K562 (cell line): ENCODE measurements at regions not wholly inside any gene's neighbourhood (a gene's known extent, or its start where the extent isn't known, plus 50 kb on each side); places are given as distances from the start of the nearest gene placed in this dataset.

Source experiments
- ASH1L ChIP-seq: fragments of 450-650 bp; IDR thresholded peaks from 2 replicates; pipeline ENCODE4 v1.6.1; 2018; ENCODE audit warnings: borderline replicate concordance, mild to moderate bottlenecking, low read depth; ENCODE audit not compliant: partially characterized antibody
- C11orf30 ChIP-seq: fragments of 450-650 bp; IDR thresholded peaks from 2 replicates; pipeline ENCODE4 v1.6.1; 2016; ENCODE audit warnings: low read depth, mild to moderate bottlenecking
- CHD1 ChIP-seq: fragments of 200-600 bp; sonication (generic); IDR thresholded peaks from one replicate; pipeline ENCODE4 v1.6.1; 2012; ENCODE audit warnings: mild to moderate bottlenecking, moderate library complexity, low read length, inconsistent platforms
- CREB1 ChIP-seq, 2 experiments: sonication (generic) in 1 of 2; formaldehyde crosslinking in 1 of 2; IDR thresholded peaks; 2 replicates each; pipeline versions ENCODE4 v1.6.1 to v1.8.0; 2012 to 2022; ENCODE audit warnings: inconsistent platforms in 1 of 2, mild to moderate bottlenecking in 1 of 2, missing genetic modification reagents in 1 of 2, moderate library complexity in 1 of 2
- FOXP4 ChIP-seq: sonication (generic); formaldehyde crosslinking; IDR thresholded peaks from 2 replicates; pipeline ENCODE4 v1.8.0; 2022; ENCODE audit warnings: mild to moderate bottlenecking, missing genetic modification reagents, borderline replicate concordance
- HCFC1 ChIP-seq: IDR thresholded peaks from 2 replicates; pipeline ENCODE4 v1.6.1; 2012; ENCODE audit warnings: low read depth, low read length, improper control_type of control experiment
- L3MBTL2 ChIP-seq: fragments of 450-650 bp; IDR thresholded peaks from 2 replicates; pipeline ENCODE4 v1.6.1; 2016; ENCODE audit warnings: mild to moderate bottlenecking, moderate library complexity
- MGA ChIP-seq: fragments of 450-650 bp; IDR thresholded peaks from 2 replicates; pipeline ENCODE4 v1.6.1; 2016; ENCODE audit warnings: mild to moderate bottlenecking, moderate library complexity
- PML ChIP-seq: IDR thresholded peaks from 2 replicates; pipeline ENCODE4 v1.6.1; 2012; ENCODE audit warnings: low read length, inconsistent platforms
- POU5F1 ChIP-seq: fragments of 150-350 bp; IDR thresholded peaks from 2 replicates; pipeline ENCODE4 v1.6.1; 2014; ENCODE audit warnings: borderline replicate concordance, low read length, low read depth, mild to moderate bottlenecking; ENCODE audit not compliant: partially characterized antibody
- TAF7 ChIP-seq: fragments of 450-650 bp; IDR thresholded peaks from 2 replicates; pipeline ENCODE4 v1.6.1; 2016; ENCODE audit warnings: missing genetic modification characterization, missing compliant biosample characterization
- TBP ChIP-seq: optimal IDR thresholded peaks from 2 replicates; pipeline ENCODE3; 2011; ENCODE audit warnings: low read depth, low read length, improper control_type of control experiment
- YY1 ChIP-seq, 3 experiments: IDR thresholded peaks; 2 replicates each; pipeline ENCODE4 v1.6.1; 2011; ENCODE audit warnings: low read length in 2 of 3, mild to moderate bottlenecking in 2 of 3, moderate library complexity in 2 of 3, borderline replicate concordance in 1 of 3, control low read depth in 1 of 3, low read depth in 1 of 3; ENCODE audit not compliant: insufficient read depth in 3 of 3, insufficient replicate concordance in 2 of 3, control insufficient read depth in 1 of 3, insufficient read length in 1 of 3; ENCODE audit errors: extremely low read depth in 1 of 3
- ZFX ChIP-seq: sonication (generic); formaldehyde crosslinking; IDR thresholded peaks from 2 replicates; pipeline ENCODE4 v1.8.0; 2022; ENCODE audit warnings: mild to moderate bottlenecking, missing genetic modification reagents, moderate library complexity

GRCh38 chr22:47631571-47632102 is 869.2 kb downstream of the TBC1D22A start (continued):
- TF ChIP-seq FOXP4 (CRISPR knock-in tag): no peak
- TF ChIP-seq C11orf30: 0 out of 2 replicates have a peak, but pooled peaks have one; percentile 6
- peak; percentile 58 for TF ChIP-seq ASH1L
- peak; percentile 38; the same call in 1 of the 2 replicates for TF ChIP-seq PML
- peak; percentile 57 to 93 (median 81) for TF ChIP-seq YY1 (IDR thresholded peaks at IDR 0.05; ENCODE audit: borderline replicate concordance in 1 of 3, control insufficient read depth in 1 of 3, extremely low read depth in 1 of 3, insufficient read depth in 3 of 3, insufficient read length in 1 of 3, insufficient replicate concordance in 2 of 3, low read depth in 1 of 3, low read length in 2 of 3)
- TF ChIP-seq CHD1: peak; percentile 58
- peak; percentile 90 for TF ChIP-seq L3MBTL2
- TF ChIP-seq HCFC1: peak; percentile 62
- peak; percentile 76 for TF ChIP-seq POU5F1
- TF ChIP-seq MGA: peak; percentile 85
- 0 out of 2 replicates have a peak, but pooled peaks have one; percentile 37 for TF ChIP-seq CREB1 (IDR thresholded peaks at IDR 0.05)
- no peak for TF ChIP-seq CREB1 (CRISPR knock-in tag; IDR thresholded peaks at IDR 0.05)
- TF ChIP-seq TAF7 (tag): peak; percentile 61
- peak; percentile 56 for TF ChIP-seq TBP
- peak; percentile 27; the same call in 1 of the 2 replicates for TF ChIP-seq ZFX
